NCI-H774 (cell line): ENCODE measurements at regions not wholly inside any gene's neighbourhood (a gene's known extent, or its start where the extent isn't known, plus 50 kb on each side); places are given as distances from the start of the nearest gene placed in this dataset.
"Not testable (repeated sequence)": the region's sequence is repeated elsewhere in the genome, so short reads cannot be mapped to it uniquely, and the experiment has no call there.

Source experiments
- DNase-seq: peaks from one replicate; lab custom pipeline; 2025; lab: John Stamatoyannopoulos, UW

- no peak for DNase-seq
These were observed 177.5 kb upstream of the RTL1 start for GRCh38 chr14:101080922-101081593.

- DNase-seq = no peak
These were observed 178.5 kb upstream of the RTL1 start for GRCh38 chr14:101082036-101082435.

- no peak for DNase-seq
These were observed 179.2 kb upstream of the RTL1 start for GRCh38 chr14:101082436-101083384.

- no peak for DNase-seq
These were observed 180.3 kb upstream of the RTL1 start for GRCh38 chr14:101083564-101084435.

GRCh38 chr14:101084436-101084826 is 180.9 kb upstream of the RTL1 start:
- DNase-seq = no peak

GRCh38 chr14:101086926-101087325 is 183.4 kb upstream of the RTL1 start:
- no peak for DNase-seq

GRCh38 chr14:101087614-101088394 is 184.3 kb upstream of the RTL1 start:
- no peak for DNase-seq

GRCh38 chr14:101088395-101088667 is 184.8 kb upstream of the RTL1 start:
- no peak for DNase-seq

- DNase-seq = no peak
These were observed 185.2 kb upstream of the RTL1 start for GRCh38 chr14:101088714-101089113.

- DNase-seq = not testable (repeated sequence)
These were observed 187.0 kb upstream of the RTL1 start for GRCh38 chr14:101090478-101090877.

DNA sequence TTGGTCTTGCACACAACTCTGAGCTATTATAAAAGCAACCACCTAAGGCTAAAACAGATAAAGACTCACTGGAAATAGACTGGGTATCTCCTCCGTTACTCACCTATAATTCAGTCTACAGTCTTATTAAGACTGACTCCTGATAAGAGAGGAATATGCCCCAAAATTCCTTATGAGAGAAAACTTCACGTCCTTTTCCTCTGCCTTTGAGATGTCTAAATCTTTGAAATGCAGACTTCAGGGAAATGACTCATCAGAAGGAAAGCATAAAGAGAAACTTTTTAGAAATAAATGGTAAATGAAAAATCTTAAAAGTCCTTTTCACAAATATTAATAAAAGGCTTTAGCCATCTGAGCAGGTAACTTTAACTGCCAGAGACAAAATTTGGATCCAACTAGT is 187.5 kb upstream of the RTL1 start:
- DNase-seq = no peak

GRCh38 chr14:101094916-101095315 is 191.4 kb upstream of the RTL1 start:
- not testable (repeated sequence) for DNase-seq

DNA sequence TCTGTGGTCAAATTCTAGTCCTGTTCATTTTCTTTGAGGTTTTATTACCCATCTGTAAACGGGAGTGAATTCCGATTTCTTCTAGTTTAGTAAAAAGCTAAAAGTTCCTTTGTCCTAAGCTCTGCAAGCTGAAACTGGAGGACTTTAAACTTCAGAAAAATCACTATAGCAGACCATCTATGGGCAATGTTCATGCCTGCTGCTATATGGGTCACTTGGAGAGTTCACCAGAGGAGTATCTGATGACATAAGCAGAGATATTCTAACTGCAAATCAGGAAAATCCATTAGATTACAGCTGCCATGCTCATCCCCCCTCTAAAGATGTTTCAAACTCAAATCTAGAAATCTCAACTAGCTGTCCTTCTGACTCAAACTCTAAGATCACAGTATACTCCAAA is 193.0 kb upstream of the RTL1 start:
- DNase-seq = no peak

- DNase-seq = no peak
These were observed 193.7 kb upstream of the RTL1 start for GRCh38 chr14:101097109-101097793.

GRCh38 chr14:101098177-101098576 is 194.7 kb upstream of the RTL1 start:
- no peak for DNase-seq

DNA sequence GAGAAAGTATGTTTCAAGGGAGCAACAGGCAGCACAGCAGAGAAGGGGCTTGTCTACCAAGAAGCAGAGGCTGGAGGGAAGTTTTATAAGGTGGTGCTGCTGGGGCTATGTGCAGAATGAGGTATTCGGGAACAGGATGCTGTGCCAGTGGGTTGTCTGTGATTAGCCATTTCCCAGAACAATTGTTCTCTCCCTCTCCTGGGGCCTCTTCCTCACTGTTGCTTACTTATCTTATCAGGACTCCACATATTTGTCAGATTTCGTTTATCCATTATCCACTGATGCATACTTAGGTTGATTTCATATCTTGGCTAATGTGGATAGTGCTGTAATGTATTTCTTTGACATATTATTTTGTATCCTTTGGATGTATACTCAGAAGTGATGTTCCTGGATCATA is 195.1 kb upstream of the RTL1 start:
- DNase-seq = no peak

DNA sequence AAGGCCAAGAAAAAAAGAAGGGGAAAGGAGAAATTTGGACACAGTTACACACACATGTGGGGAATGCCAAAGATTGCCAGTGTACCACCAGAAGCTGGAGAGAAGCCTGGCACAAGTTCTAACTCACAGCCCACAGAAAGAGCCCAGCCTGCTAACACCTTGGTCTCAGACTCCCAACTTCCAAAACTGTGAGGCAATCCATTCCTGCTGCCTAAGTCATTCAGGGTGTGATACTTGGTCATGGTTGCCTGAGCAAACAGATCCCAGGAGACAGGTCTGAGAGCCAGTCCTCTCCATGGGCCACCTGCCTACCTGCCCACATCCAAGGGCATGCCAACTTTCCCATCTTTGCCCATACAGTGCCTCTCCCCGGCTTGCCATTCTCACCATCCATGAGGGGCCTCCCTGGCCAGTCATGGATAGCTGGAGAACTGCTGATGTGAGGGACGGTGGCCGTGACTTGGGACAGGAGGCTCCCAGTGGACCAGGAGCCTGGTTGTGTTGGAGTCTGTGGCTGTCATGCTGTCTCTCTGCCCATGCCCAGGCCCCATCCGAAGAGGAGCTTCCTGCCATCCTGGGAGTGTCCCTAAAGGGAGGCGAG is 198.0 kb upstream of the RTL1 start:
- no peak for DNase-seq

GRCh38 chr14:101102875-101103274 is 199.4 kb upstream of the RTL1 start:
- no peak for DNase-seq

GRCh38 chr14:101103321-101103901 is 199.9 kb upstream of the RTL1 start:
- DNase-seq = no peak

GRCh38 chr14:101104485-101104884 is 201.0 kb upstream of the RTL1 start:
- DNase-seq = no peak
